Endothelial cell (in vitro differentiated cells): ENCODE measurements at regions not wholly inside any gene's neighbourhood (a gene's known extent, or its start where the extent isn't known, plus 50 kb on each side); places are given as distances from the start of the nearest gene placed in this dataset.

ENCODE experiments used
- DNase-seq: peaks from one replicate; pipeline ENCODE4 v3.0.0; 2021; ENCODE audit warnings: low spot score
- H3K27ac Mint-ChIP-seq: one replicate; pipeline ENCODE4 v1.8.0; 2021; ENCODE audit warnings: mixed read lengths, inconsistent platforms; ENCODE audit not compliant: unreplicated experiment
- H3K27me3 Mint-ChIP-seq: one replicate; pipeline ENCODE4 v1.8.0; 2021; ENCODE audit warnings: mild to moderate bottlenecking, moderate library complexity, mixed read lengths, inconsistent platforms; ENCODE audit not compliant: unreplicated experiment
- H3K36me3 Mint-ChIP-seq: one replicate; pipeline ENCODE4 v1.8.0; 2021; ENCODE audit warnings: mild to moderate bottlenecking, low read depth, mixed read lengths, inconsistent platforms; ENCODE audit not compliant: unreplicated experiment
- H3K4me1 Mint-ChIP-seq: one replicate; pipeline ENCODE4 v1.8.0; 2021; ENCODE audit warnings: mild to moderate bottlenecking, mixed read lengths, inconsistent platforms; ENCODE audit not compliant: unreplicated experiment
- H3K4me3 Mint-ChIP-seq: one replicate; pipeline ENCODE4 v1.8.0; 2021; ENCODE audit warnings: mild to moderate bottlenecking, mixed read lengths, inconsistent platforms; ENCODE audit not compliant: unreplicated experiment
- H3K9me3 Mint-ChIP-seq: one replicate; pipeline ENCODE4 v1.8.0; 2021; ENCODE audit warnings: mixed read lengths, inconsistent platforms; ENCODE audit not compliant: unreplicated experiment
- CTCF ChIP-seq: fragments of 200-600 bp; sonication (generic); IDR thresholded peaks from one replicate; pipeline ENCODE4 v1.5.0; 2021; ENCODE audit warnings: antibody characterized with exemption; ENCODE audit not compliant: unreplicated experiment

- Mint-ChIP-seq H3K27me3 (peaks cover 2% of the 10 kb centered on the region), H3K27ac (no peak overlapping the region), H3K4me3 (no peak overlapping the region), H3K36me3 (no peaks in the 10 kb centered on the region), H3K9me3 (no peaks in the 10 kb centered on the region), H3K4me1 (no peaks in the 10 kb centered on the region)
- DNase-seq = no peak
- no peak for TF ChIP-seq CTCF
These were observed 71.4 kb upstream of the PCSK2 start for GRCh38 chr20:17155401-17155800.

GRCh38 chr20:17158701-17159100 is 68.1 kb upstream of the PCSK2 start:
- Mint-ChIP-seq H3K4me1 (no peaks in the 10 kb centered on the region), H3K9me3 (no peaks in the 10 kb centered on the region), H3K27ac (no peak overlapping the region), H3K27me3 (peaks cover 3% of the 10 kb centered on the region), H3K36me3 (no peaks in the 10 kb centered on the region), H3K4me3 (no peak overlapping the region)
- no peak for DNase-seq
- no peak for TF ChIP-seq CTCF

GRCh38 chr20:17161673-17162481 is 65.0 kb upstream of the PCSK2 start:
- peaks cover 3% of the 10 kb centered on the region for H3K27me3 Mint-ChIP-seq
- no peaks in the 10 kb centered on the region for H3K4me1 Mint-ChIP-seq
- H3K4me3 Mint-ChIP-seq = no peak overlapping the region
- no peak overlapping the region for H3K27ac Mint-ChIP-seq
- no peaks in the 10 kb centered on the region for H3K36me3 Mint-ChIP-seq
- no peak for DNase-seq
- H3K9me3 Mint-ChIP-seq = no peaks in the 10 kb centered on the region
- no peak for TF ChIP-seq CTCF

- no peaks in the 10 kb centered on the region for H3K27me3 Mint-ChIP-seq
- no peaks in the 10 kb centered on the region for H3K4me1 Mint-ChIP-seq
- DNase-seq = no peak
- no peak overlapping the region for H3K27ac Mint-ChIP-seq
- TF ChIP-seq CTCF = no peak
- H3K4me3 Mint-ChIP-seq = no peak overlapping the region
- no peaks in the 10 kb centered on the region for H3K36me3 Mint-ChIP-seq
- no peaks in the 10 kb centered on the region for H3K9me3 Mint-ChIP-seq
These were observed 58.7 kb upstream of the PCSK2 start for GRCh38 chr20:17168026-17168612.

GRCh38 chr20:17169585-17170136 is 57.2 kb upstream of the PCSK2 start:
- no peaks in the 10 kb centered on the region for H3K4me1 Mint-ChIP-seq
- H3K36me3 Mint-ChIP-seq = no peaks in the 10 kb centered on the region
- TF ChIP-seq CTCF = no peak
- no peaks in the 10 kb centered on the region for H3K9me3 Mint-ChIP-seq
- no peak overlapping the region for H3K27ac Mint-ChIP-seq
- no peaks in the 10 kb centered on the region for H3K27me3 Mint-ChIP-seq
- DNase-seq = no peak
- no peak overlapping the region for H3K4me3 Mint-ChIP-seq
